Hematopoietic multipotent progenitor cell treated with erythropoietin and hydrocortisone succinate and interleukin-3 and kit ligand, for 8 days (in vitro differentiated cells): ENCODE measurements at regions not wholly inside any gene's neighbourhood (a gene's known extent, or its start where the extent isn't known, plus 50 kb on each side); places are given as distances from the start of the nearest gene placed in this dataset.

Experiments used
- DNase-seq: peaks from one replicate; pipeline ENCODE4 v3.0.0-alpha.2; 2015

DNA sequence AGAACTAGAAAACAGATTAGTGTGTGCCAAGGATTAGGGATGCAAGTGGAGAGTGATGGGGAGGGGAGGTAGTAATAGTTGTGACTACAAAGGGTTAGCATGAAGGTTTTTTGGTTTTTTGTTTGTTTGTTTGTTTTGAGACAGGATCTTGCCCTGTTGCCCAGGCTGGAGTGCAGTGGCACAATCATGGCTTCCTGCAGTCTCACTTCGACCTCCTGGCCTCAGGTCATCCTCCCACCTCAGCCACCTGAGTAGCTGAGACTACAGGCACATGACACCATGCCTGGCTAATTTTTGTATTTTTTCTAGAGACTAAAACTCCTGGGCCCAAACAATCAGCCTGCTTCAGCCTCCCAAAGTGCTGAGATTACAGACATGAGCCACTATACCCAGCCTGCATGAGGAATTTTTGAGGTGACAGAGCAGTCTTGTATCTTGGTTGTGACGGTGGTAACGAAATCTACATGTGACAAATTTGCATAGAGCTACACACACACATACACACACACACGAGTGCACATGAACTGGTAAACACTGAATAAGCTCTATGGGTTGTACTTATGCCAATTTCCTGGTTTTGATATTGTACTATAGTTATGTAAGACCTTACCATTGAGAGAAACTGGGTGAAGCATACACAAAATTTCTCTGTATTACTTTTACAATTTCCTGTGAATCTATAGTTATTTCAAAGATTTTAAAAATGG is 59.6 kb upstream of the TOM1L1 start:
- DNase-seq = no peak

DNA sequence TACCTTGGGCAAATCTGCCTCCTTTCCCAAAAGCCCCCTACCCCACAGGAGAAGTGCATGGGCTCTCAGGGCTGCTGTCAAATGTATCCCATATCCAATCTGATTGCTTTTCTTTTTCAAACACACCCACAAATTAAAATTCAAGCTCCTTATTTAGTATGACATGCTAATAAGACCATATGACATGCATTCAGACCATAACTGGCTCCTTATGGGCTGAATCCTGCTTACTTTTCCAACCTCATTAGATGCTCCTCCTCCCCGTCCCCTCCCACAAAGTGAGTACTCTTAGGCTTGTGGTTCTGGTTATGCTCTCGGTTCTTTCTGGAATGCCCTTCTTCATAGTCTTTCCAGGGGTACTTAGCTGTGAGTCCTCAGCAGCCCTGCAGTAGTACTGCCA is 59.0 kb upstream of the TOM1L1 start:
- DNase-seq = no peak

DNA sequence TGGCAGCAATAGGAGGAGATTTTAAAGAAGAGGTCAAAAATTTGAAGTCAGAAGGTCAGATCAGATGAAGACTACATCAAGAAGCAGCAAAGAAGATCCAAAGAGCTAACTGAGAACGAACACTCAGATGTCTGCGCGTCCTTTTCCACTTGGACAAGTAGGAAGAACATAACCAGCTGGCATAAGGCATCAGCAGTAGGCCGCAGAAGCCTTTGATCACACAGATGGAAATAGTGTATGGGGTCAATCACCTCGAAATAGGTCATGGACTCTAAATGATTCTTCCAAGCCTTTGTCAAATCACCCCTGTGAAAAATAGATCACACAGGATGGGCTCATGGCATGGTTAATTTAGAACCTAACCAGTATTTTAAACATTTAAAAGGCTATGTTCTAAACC is 56.4 kb upstream of the TOM1L1 start:
- DNase-seq = no peak

DNA sequence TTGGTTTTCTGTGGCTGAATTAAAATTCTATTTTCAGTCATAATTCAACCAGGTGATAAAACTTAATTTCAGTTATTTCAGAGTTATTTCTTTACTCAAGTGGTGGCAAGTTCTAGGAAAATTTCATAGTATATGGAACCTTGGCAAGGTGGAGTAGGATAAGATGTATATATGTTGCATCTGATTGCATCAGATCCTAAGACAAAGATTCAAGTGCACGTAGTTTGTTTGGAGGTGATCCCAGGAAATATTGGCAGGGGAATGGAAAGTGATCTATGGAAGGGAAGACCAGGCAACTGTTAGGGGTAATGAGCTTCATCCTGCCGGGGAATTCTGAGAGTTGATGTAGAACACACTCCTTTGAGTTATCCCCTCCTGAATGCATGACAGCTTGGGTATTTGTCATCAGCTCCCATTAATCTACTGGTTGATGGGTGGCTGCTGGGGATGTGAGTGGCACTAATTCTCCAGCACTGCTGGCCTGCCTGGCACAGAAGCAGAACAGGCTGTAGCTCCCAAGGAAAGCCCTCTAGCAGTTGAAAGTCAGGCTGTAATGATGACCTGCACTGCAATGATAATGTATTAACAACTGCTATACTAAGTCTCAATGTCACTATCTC is 52.2 kb upstream of the TOM1L1 start:
- no peak for DNase-seq

DNA sequence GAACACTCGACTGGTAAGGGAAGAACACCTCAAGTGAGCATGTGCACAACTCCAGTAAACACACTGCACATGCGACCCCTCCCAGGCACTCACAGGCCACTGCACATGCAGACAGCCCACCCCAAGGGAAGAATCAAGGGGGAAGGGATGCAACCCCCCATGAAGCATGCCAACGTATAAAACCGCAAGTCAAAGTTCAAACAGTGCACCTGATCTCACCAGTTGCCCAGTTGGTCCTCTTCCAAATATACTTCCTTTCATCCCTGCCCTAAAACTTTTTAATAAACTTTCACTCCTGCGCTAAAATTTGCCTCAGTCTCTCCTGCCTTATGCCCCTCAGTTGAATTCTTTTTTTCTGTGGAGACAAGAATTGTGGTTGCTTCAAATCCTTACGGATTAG is 51.0 kb upstream of the TOM1L1 start:
- no peak for DNase-seq
